DND-41 (cell line): ENCODE measurements at regions not wholly inside any gene's neighbourhood (a gene's known extent, or its start where the extent isn't known, plus 50 kb on each side); places are given as distances from the start of the nearest gene placed in this dataset.
"Not testable (repeated sequence)": the region's sequence is repeated elsewhere in the genome, so short reads cannot be mapped to it uniquely, and the experiment has no call there.

Experiments
- ATAC-seq: fragments of 200-7000 bp; cut with Tn5 transposase; 3 replicates; pipeline ENCODE4 v1.9.1; 2021; ENCODE audit warnings: low read depth; ENCODE audit not compliant: insufficient read depth
- DNase-seq: peaks from one replicate; pipeline ENCODE4 v3.0.0-alpha.2; 2020
- H2AFZ ChIP-seq: 2 replicates; pipeline ENCODE4 v1.6.0; 2012; ENCODE audit warnings: low read depth, low read length
- H3K27ac ChIP-seq: 2 replicates; pipeline ENCODE4 v1.5.1; 2012; ENCODE audit warnings: low read length, inconsistent platforms
- H3K27me3 ChIP-seq: fragments of 200-600 bp; sonication (generic); 2 replicates; pipeline ENCODE4 v1.6.0; 2012; ENCODE audit warnings: low read length, mild to moderate bottlenecking, inconsistent platforms; ENCODE audit not compliant: insufficient read depth, poor library complexity
- H3K36me3 ChIP-seq: 2 replicates; pipeline ENCODE4 v1.5.1; 2012; ENCODE audit warnings: low read length, inconsistent platforms; ENCODE audit not compliant: insufficient read depth
- H3K4me1 ChIP-seq: 2 replicates; pipeline ENCODE4 v1.5.1; 2012; ENCODE audit warnings: mild to moderate bottlenecking, low read length; ENCODE audit not compliant: insufficient read depth
- H3K4me2 ChIP-seq: 2 replicates; pipeline ENCODE4 v1.6.0; 2012; ENCODE audit warnings: mild to moderate bottlenecking, moderate library complexity, low read length, inconsistent platforms; ENCODE audit not compliant: insufficient read depth
- H3K4me3 ChIP-seq, 2 experiments: fragments of 200-600 bp in 1 of 2; shearing (Covaris generic) in 1 of 2; 2 replicates each; pipeline ENCODE4 v1.5.1; 2012 to 2016; ENCODE audit warnings: inconsistent platforms in 2 of 2, low read length in 2 of 2, mild to moderate bottlenecking in 2 of 2, low read depth in 1 of 2, moderate library complexity in 1 of 2
- H3K79me2 ChIP-seq: 2 replicates; pipeline ENCODE4 v1.6.0; 2012; ENCODE audit warnings: low read length, inconsistent platforms; ENCODE audit not compliant: insufficient read depth
- H3K9ac ChIP-seq: 2 replicates; pipeline ENCODE4 v1.6.0; 2012; ENCODE audit warnings: low read depth, mild to moderate bottlenecking, inconsistent platforms, low read length, moderate library complexity
- H3K9me3 ChIP-seq: 2 replicates; pipeline ENCODE4 v1.5.1; 2012; ENCODE audit warnings: low read length, moderate library complexity, mild to moderate bottlenecking, inconsistent platforms; ENCODE audit not compliant: insufficient read depth, severe bottlenecking
- H4K20me1 ChIP-seq: 2 replicates; pipeline ENCODE4 v1.6.0; 2012; ENCODE audit warnings: low read length; ENCODE audit not compliant: insufficient read depth
- TF ChIP-seq, protein P1 (sequence below): IDR thresholded peaks from 2 replicates; pipeline ENCODE4 v1.5.1; 2012; ENCODE audit warnings: borderline replicate concordance, low read length, moderate library complexity, mild to moderate bottlenecking; ENCODE audit not compliant: poor library complexity, severe bottlenecking; ENCODE audit errors: extremely low read depth

DNA sequence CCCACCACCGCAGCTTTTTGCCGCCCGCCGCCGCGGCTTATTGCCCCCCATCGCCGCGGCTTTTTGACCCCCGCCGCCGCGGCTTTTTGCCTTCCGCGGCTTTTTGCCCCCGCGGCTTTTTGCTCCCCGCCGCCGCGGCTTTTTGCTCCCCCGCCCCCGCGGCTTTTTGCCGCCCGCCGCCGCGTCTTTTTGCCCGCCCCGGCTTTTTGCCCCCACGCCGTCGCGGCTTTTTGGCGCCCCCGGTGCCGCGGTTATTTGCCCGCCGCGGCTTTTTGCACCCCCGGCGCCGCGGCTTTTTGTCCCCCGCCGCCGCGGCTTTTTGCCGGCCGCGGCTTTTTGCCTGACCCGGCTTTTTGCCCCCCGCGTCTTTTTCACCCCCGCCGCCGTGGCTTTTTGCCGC, 3061.8 kb upstream of the TEKT4 start:
- not testable (repeated sequence) for H3K79me2 ChIP-seq, ATAC-seq, H3K9ac ChIP-seq, DNase-seq, H3K4me1 ChIP-seq, H3K27me3 ChIP-seq, H3K36me3 ChIP-seq, H3K27ac ChIP-seq, H3K4me2 ChIP-seq, H3K4me3 ChIP-seq, H2AFZ ChIP-seq, H4K20me1 ChIP-seq, H3K9me3 ChIP-seq

DNA sequence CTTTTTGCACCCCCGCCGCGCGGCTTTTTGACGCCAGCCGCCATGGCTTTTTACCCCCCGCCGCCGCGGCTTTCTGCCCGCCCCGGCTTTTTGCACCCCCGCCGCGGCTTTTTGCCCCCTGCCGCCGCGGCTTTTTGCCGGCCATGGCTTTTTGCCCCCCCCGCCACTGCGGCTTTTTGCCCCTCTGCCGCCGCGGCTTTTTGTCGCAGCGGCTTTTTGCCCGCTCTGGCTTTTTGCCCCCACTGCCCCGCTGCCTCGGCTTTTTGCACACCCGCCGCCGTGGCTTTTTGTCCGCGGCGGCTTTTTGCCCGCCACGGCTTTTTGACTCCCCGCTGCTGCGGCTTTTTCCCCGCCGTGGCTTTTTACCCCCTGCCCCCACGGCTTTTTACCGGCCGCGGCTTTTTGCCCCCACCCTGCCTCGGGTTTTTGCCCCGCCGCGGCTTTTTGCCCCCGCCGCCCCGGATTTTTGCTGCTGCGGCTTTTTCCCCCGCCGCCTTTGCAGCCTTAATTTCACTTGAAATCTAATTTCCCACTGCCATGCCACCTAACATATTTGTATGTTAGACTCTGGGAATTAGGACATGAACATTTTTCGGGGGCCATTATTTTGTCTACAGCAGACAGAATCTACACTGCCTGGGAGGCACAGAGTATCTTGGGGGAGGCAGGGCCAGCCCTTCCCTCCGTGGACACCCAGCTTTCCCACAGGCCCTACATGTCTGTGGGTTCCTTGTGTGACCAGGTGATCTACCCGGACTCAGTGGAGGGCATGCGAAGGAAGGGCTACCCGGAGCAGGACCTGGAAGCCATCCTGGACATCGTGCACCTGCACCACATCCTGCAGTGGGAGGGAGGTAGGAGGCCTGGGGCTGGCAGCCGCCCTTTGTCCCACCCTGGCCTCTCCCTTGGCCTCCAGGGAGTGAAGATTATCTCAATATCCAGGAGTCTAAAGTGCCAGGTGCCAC, 3031.0 kb upstream of the TEKT4 start:
- TF ChIP-seq, protein P1, sequence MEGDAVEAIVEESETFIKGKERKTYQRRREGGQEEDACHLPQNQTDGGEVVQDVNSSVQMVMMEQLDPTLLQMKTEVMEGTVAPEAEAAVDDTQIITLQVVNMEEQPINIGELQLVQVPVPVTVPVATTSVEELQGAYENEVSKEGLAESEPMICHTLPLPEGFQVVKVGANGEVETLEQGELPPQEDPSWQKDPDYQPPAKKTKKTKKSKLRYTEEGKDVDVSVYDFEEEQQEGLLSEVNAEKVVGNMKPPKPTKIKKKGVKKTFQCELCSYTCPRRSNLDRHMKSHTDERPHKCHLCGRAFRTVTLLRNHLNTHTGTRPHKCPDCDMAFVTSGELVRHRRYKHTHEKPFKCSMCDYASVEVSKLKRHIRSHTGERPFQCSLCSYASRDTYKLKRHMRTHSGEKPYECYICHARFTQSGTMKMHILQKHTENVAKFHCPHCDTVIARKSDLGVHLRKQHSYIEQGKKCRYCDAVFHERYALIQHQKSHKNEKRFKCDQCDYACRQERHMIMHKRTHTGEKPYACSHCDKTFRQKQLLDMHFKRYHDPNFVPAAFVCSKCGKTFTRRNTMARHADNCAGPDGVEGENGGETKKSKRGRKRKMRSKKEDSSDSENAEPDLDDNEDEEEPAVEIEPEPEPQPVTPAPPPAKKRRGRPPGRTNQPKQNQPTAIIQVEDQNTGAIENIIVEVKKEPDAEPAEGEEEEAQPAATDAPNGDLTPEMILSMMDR = no peak
- Histone ChIP-seq H3K4me3 (no peak overlapping the region), H3K36me3 (no peaks in the 10 kb centered on the region), H3K4me1 (no peaks in the 10 kb centered on the region), H3K27me3 (no peaks in the 10 kb centered on the region), H3K9me3 (peaks cover 3% of the 10 kb centered on the region), H3K27ac (no peak overlapping the region), H3K9ac (no peak overlapping the region), H2AFZ (no peak overlapping the region), H3K4me2 (no peak overlapping the region), H3K79me2 (no peaks in the 10 kb centered on the region), H4K20me1 (no peaks in the 10 kb centered on the region)
- DNase-seq = no peak
- ATAC-seq = no peak

DNA sequence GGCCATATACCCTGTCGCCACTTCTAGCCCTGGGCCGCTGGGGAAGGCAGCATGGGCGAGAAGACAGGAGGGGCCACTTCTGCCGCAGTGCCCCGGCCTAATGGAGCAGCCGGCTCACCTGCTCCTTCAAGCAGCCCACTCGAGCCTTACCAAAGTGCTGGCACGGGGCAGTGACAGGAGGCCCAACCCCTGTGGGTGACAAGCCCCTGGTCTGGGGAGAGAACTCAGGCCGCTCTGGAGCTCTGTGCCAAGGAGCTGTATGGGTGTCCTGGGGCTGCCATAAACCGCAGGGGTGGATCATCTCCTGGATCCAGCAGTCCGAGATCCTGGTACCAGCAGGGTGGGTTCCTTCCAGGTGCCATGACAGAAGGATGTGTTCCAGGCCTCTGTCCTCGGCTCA, 3029.0 kb upstream of the TEKT4 start:
- not testable (repeated sequence) for DNase-seq, H3K4me1 ChIP-seq, H3K36me3 ChIP-seq, H3K79me2 ChIP-seq, H3K9ac ChIP-seq, H3K4me2 ChIP-seq, H2AFZ ChIP-seq, H3K27me3 ChIP-seq, H3K27ac ChIP-seq, H3K4me3 ChIP-seq, ATAC-seq, H4K20me1 ChIP-seq, H3K9me3 ChIP-seq

DNA sequence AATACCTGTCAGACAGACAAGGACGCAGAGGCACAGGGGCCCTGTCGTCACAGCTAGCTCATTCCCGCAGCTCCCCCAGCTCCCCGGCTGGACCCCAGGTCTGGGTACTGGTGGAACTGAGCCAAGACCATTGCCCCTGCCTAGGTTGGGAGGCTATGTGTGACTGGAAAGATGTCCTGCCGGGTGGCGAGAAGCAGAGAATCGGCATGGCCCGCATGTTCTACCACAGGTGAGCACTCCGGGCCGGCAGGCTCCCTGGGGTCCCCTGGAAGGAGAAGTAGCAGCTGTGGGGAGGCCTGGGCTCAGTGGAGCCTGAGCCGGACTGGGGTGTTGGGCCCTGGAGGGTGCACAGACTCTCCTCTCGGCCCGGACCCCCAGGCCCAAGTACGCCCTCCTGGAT, 3028.3 kb upstream of the TEKT4 start:
- H3K4me1 ChIP-seq, H3K27me3 ChIP-seq, H3K36me3 ChIP-seq, H4K20me1 ChIP-seq, ATAC-seq, H3K79me2 ChIP-seq, H3K9ac ChIP-seq, H3K4me3 ChIP-seq, H3K9me3 ChIP-seq, H3K4me2 ChIP-seq, H2AFZ ChIP-seq, H3K27ac ChIP-seq, DNase-seq: not testable (repeated sequence)

DNA sequence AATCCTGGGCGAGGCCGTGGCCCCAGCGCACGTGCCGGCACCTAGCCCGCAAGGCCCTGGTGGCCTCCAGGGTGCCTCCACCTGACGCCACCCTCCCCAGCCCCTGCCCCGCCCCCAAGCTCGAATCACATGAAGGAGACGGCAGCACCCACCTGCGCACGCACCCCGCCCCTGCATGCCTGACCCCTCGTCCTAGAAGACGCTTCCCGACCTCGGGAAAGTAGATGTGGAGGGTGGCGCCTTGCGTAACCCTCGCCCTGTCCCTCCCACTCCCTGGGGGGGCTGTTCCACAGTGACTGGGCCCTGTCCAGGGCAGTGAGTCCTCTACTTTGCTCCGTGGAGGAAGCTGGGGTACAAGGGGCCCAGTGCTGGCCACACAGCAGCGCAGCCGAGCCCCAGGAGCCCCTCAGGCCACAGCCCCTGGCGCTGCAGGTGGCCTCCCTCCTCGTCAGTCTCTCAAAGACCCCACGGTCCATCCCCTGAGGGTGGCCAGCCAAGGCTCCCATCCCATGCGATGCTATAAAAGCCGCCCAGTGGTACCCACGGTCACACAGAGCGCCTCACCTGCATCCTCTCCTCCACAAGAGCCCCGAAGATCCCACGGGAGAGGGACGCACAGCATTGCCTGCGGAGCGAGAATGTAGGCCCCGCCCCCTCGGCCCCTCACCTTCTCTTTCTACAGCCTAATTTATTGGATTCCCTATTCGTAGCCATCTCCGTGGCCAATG, 3027.3 kb upstream of the TEKT4 start:
- H3K36me3 ChIP-seq, H4K20me1 ChIP-seq, H3K9ac ChIP-seq, H3K4me2 ChIP-seq, H3K27me3 ChIP-seq, H3K4me3 ChIP-seq, H2AFZ ChIP-seq, H3K9me3 ChIP-seq, H3K27ac ChIP-seq, ATAC-seq, H3K4me1 ChIP-seq, H3K79me2 ChIP-seq, DNase-seq: not testable (repeated sequence)

DNA sequence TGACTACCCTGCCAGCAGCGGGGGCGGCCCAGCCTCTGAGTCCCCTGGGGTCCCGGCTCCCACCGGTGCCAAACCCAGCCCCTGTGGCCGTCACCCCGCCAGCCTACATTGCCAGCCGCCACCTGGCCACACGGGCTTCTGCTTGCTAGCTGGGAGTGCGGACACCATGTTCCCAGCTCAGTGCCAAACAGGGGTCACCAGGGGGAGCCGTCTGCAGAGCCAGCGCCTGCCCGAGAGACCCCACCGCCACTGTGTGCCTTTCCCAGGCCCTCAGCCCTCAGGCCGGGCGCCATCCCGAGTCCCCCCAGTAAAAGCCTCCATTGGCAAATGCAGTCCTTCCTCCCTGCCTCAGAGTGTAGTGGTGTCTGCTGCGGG, 3026.8 kb upstream of the TEKT4 start:
- H4K20me1 ChIP-seq, H2AFZ ChIP-seq, H3K36me3 ChIP-seq, H3K4me3 ChIP-seq, H3K27ac ChIP-seq, H3K79me2 ChIP-seq, H3K9ac ChIP-seq, H3K4me2 ChIP-seq, ATAC-seq, H3K9me3 ChIP-seq, H3K4me1 ChIP-seq, DNase-seq, H3K27me3 ChIP-seq: not testable (repeated sequence)

DNA sequence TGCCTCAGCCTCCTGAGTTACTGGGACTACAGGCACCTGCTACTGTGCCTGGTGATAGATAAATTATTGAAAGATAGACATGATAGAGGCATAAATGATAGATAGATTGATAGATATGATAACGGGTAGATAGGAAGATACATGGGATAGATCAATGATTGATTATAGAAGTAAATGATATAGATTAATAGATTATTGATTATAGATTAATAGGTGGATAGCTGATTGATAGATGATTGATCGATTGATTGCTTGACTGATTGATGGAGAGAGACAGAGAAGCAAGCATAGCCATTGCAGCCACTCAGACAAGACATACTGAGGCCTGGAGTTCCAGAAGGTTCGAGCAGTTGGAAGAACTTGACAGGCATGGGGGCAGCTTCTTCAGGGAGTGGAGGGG, 3024.8 kb upstream of the TEKT4 start:
- ATAC-seq, H3K27ac ChIP-seq, H3K4me1 ChIP-seq, H3K79me2 ChIP-seq, H2AFZ ChIP-seq, H3K9ac ChIP-seq, H3K4me3 ChIP-seq, H4K20me1 ChIP-seq, H3K27me3 ChIP-seq, H3K9me3 ChIP-seq, DNase-seq, H3K36me3 ChIP-seq, H3K4me2 ChIP-seq: not testable (repeated sequence)
